ENCODE measurements at regions not wholly inside any gene's neighbourhood (a gene's known extent, or its start where the extent isn't known, plus 50 kb on each side); places are given as distances from the start of the nearest gene placed in this dataset.

- H3K4me1 Mint-ChIP-seq: no peaks in the 10 kb centered on the region
- peaks cover 61% of the 10 kb centered on the region for H3K9me3 Mint-ChIP-seq
- ATAC-seq (no peak), DNase-seq (ENCODE audit: low spot score) (no peak)
- no peak overlapping the region for H3K4me3 Mint-ChIP-seq
- no peaks in the 10 kb centered on the region for H3K27me3 Mint-ChIP-seq (ENCODE audit: low read depth)
- ChIA-PET POLR2A (no interaction called here), CTCF (no interaction called here)
- H3K36me3 Mint-ChIP-seq: peaks cover 32% of the 10 kb centered on the region
- H3K27ac Mint-ChIP-seq: no peak overlapping the region
- TF ChIP-seq PRDM15 (CRISPR knock-in tag; IDR thresholded peaks at IDR 0.05) (no peak), SP1 (CRISPR knock-in tag; conservative IDR thresholded peaks at IDR 0.05) (no peak)
- TF ChIP-seq, protein P1, sequence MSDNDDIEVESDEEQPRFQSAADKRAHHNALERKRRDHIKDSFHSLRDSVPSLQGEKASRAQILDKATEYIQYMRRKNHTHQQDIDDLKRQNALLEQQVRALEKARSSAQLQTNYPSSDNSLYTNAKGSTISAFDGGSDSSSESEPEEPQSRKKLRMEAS (CRISPR knock-in tag; IDR thresholded peaks at IDR 0.05): no peak
Observed at GRCh38 chr10:90130321-90131086, 429.1 kb downstream of the KIF20B start.

- peaks cover 61% of the 10 kb centered on the region for H3K36me3 Mint-ChIP-seq
- peaks cover 14% of the 10 kb centered on the region for H3K27me3 Mint-ChIP-seq (ENCODE audit: low read depth)
- DNase-seq (ENCODE audit: low spot score) (no peak), ATAC-seq (no peak)
- H3K9me3 Mint-ChIP-seq: peaks cover 88% of the 10 kb centered on the region
- CTCF ChIA-PET: no interaction called here
- H3K27ac Mint-ChIP-seq: no peak overlapping the region
- H3K4me3 Mint-ChIP-seq: no peak overlapping the region
- TF ChIP-seq HMGXB4 (CRISPR knock-in tag; IDR thresholded peaks at IDR 0.05) (no peak), TP53 (CRISPR knock-in tag; IDR thresholded peaks at IDR 0.05) (no peak), AFF4 (CRISPR knock-in tag; IDR thresholded peaks at IDR 0.05; ENCODE audit: borderline replicate concordance) (no peak)
- TF ChIP-seq, protein P2, sequence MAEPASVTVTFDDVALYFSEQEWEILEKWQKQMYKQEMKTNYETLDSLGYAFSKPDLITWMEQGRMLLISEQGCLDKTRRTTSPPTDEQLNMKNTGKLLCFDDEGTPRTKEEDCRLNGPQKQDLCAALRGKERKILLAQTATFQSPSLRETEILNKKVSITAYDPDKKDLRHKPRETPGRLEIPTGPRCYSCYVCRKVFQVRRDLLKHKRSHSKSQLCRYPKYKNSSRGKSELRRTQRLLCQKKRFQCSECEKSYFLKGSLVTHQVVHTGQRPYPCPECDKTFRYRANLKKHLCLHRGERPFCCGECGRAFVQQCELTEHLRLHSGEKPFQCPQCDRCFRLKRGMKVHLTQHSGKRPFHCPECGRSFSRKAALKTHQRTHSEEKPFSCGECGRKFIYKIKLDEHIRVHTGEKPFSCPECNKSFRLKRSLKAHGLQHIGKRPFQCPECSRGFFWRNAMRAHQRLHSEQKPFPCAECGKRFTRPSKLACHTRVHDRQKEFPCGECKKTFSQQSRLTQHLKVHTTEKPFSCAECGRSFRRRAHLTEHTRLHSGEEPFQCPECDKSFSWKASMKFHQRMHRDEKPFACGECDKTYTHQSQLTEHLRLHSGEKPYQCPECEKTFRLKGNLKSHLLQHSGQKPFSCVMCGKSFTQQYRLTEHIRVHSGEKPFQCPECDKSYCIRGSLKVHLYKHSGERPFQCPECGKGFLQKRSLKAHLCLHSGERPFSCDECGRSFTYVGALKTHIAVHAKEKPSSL (CRISPR knock-in tag; conservative IDR thresholded peaks at IDR 0.05): no peak
- no peaks in the 10 kb centered on the region for H3K4me1 Mint-ChIP-seq
- POLR2A ChIA-PET: no interaction called here
Observed at GRCh38 chr10:90133606-90134005, 432.2 kb downstream of the KIF20B start.

GRCh38 chr10:90136731-90137316 lies 435.4 kb downstream of the KIF20B start:
- H3K36me3 Mint-ChIP-seq: peaks cover 60% of the 10 kb centered on the region
- H3K27ac Mint-ChIP-seq: no peak overlapping the region
- TF ChIP-seq NR2C2 (CRISPR knock-in tag; IDR thresholded peaks at IDR 0.05) (no peak), ZNF232 (CRISPR knock-in tag; IDR thresholded peaks at IDR 0.05) (no peak), GRHL2 (CRISPR knock-in tag; IDR thresholded peaks at IDR 0.05; ENCODE audit: insufficient replicate concordance, severe bottlenecking) (no peak)
- no peaks in the 10 kb centered on the region for H3K4me1 Mint-ChIP-seq
- H3K9me3 Mint-ChIP-seq: peaks cover 72% of the 10 kb centered on the region
- CTCF ChIA-PET: no interaction called here
- peaks cover 14% of the 10 kb centered on the region for H3K27me3 Mint-ChIP-seq (ENCODE audit: low read depth)
- ATAC-seq (no peak), DNase-seq (ENCODE audit: low spot score) (peak; percentile 13)
- POLR2A ChIA-PET: no interaction called here
- no peak overlapping the region for H3K4me3 Mint-ChIP-seq

Measured in WTC11 (cell line).